RPMI7951 (cell line): ENCODE measurements at regions not wholly inside any gene's neighbourhood (a gene's known extent, or its start where the extent isn't known, plus 50 kb on each side); places are given as distances from the start of the nearest gene placed in this dataset.
"Not testable (repeated sequence)": the region's sequence is repeated elsewhere in the genome, so short reads cannot be mapped to it uniquely, and the experiment has no call there.

Source experiments
- DNase-seq: peaks from one replicate; pipeline ENCODE4 v3.0.0-alpha.2; 2012; ENCODE audit warnings: low read depth

DNA sequence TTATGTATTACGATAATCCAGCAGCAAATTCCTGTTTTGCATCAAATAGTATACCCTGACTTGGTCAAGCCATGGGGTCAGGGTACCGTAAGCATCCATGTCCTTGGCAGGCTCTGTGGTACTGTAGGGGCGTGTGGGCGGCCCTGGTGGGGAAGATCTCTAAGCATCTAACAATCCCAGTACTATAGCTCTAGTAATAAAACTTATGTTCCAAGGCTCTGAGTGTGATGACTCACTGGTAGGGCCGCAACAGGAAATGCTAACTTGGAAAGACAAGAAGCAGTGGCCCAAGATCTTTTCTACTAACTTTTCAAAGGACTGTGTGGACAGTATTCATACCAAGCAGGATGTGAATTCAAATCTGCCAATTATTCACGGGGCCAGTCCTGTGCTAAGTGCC is 63.8 kb downstream of the CLEC18A start:
- peak; percentile 39 for DNase-seq

- DNase-seq = not testable (repeated sequence)
These were observed 65.6 kb downstream of the CLEC18A start for GRCh38 chr16:70016751-70017150.

- peak; percentile 7 for DNase-seq
These were observed 67.1 kb downstream of the CLEC18A start for GRCh38 chr16:70018254-70018653.

DNA sequence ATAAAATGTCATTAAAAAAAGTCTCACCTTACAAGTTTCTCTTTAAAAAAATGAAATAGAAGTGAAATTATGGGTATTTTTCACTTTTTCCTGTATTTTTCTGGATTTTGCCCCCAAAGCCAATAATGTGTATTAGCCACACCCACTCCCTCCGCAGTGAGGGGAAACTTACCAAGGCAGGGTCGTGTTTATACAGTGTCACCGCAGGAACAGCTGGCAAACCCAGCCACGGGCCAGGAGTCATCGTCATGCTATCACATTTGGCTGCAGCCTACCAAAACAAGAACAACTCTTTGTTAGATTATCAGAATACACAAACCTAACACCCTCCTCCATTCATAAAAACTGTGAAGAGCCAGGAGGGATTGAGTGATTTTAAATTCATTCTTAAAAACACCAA is 72.1 kb downstream of the CLEC18A start:
- not testable (repeated sequence) for DNase-seq

DNA sequence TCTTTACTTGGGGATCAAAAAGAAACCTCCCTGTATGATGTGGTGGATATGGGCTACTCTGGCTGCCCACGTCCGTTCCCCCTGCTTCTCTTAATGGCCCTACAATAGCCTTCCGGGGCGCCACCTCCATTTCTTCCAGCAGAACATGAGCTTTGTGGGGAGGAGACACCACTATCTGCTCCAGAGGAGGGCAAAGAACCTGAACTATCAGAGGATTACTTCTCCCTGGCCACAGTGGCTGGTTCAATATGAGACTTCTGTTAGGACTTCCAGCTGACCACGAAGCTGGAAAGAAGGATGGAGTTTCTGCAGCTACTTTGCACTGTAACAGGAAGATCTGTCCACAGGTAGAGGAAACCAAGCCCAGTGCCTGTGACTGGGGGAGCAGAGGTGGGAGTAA is 72.8 kb downstream of the CLEC18A start:
- DNase-seq = not testable (repeated sequence)

DNA sequence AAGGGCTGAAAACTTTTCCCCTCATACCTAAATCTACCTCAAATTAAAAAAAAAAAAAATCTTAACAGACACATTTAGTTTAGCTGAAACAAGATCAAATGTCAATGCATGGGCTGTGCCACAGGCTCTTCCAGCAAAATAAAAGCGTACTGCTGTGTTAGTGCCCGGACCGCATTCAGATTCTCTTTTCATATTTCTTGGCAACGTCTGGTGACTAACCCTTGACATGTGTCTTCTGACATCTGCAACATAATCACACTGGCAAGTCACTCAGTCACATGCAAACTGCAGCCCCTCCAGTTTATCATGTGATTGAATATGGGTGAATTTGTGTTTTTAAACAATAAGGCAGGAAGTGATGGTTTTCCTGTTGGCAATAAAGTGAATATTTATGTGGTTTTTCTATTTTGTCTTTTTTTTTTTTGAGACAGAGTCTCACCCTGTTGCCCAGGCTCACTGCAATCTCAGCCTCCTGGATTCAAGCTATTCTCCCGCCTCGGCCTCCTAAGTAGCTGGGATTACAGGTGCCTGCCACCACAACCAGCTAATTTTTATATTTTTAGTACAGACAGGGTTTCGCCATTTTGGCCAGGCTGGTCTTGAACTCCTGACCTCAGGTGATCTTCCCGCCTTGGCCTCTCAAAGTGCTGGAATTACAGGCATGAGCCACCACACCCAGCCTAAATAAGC is 75.2 kb downstream of the CLEC18A start:
- peak; percentile 37 for DNase-seq

DNA sequence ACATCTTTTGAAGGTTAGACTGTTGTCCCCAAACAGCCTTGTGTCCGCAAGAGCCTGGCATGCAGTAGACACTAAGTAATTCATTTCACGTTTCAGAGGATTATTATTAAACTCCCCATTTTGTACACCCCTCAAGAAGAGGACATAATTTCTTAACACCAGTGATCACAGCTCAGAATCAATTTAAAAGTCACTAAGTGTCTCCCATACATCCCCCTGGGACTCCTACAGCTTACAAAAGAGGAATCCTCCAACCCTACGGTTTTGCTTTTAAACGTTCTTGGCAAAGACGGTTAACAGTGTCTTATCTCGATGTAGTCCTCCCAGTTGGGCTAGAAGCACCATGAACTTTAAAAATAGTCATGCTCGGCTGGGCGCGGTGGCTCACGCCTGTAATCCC is 81.2 kb upstream of the PDPR start:
- not testable (repeated sequence) for DNase-seq

GRCh38 chr16:70037913-70038312 is 76.2 kb upstream of the PDPR start:
- not testable (repeated sequence) for DNase-seq

DNA sequence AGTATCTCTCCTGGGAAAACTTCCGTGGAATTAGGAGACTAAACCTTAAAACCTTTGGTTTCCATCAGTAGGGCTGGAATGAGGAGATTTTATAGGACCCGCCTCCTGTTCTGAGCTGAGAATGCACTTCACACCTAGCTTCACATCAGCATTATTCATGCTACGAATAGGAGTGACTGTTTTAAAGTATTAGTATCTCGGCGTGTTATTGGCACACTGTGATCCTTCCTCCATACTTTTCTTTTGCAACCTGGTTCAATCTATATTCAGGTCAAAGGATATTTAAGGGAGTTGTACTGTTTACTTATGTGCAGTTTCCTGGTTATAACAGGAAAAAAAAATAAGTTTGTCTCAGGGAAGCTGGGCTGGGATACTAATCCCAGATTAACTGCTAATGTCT is 73.6 kb upstream of the PDPR start:
- not testable (repeated sequence) for DNase-seq

GRCh38 chr16:70043538-70044067 is 70.5 kb upstream of the PDPR start:
- peak; percentile 39 for DNase-seq

- not testable (repeated sequence) for DNase-seq
These were observed 67.6 kb upstream of the PDPR start for GRCh38 chr16:70046560-70046959.

DNA sequence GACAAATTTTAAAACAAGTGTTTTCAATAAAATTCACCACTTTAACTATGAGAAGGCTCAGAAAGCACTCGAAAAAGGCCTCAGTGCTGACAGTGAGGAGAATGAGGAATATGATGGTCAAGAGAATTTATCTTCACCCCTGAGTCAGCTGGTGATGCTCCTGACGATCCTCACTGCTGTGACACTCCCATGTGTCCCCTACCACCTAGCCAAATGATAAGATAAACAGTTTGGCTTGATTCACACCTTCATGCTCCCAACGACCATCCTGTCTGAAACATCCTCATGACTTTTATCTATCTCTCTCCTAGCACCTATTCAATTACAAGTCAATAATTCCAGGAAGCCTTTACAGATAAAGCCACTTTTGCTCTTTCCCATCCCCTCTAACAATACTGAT is 66.0 kb upstream of the PDPR start:
- not testable (repeated sequence) for DNase-seq

DNA sequence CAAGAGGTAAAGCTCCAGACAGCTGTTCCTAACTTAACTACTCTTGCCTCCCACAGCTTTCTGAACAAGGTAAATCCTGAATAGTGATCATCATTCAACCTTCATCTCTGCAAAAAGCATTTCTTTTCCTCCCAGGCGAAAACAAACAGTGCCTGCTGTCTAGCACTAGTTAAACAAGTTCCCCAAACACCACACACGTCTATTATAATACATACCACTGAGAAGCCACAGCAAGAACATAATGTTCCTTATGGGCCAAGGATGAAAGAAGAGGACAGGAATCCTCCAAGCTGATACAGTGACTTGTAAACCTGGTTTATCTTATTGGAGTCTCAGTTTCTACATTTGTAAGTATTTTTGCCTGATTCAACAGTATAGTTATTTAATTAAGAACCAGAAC is 56.1 kb upstream of the PDPR start:
- not testable (repeated sequence) for DNase-seq

GRCh38 chr16:70059429-70059828 is 54.7 kb upstream of the PDPR start:
- not testable (repeated sequence) for DNase-seq

DNA sequence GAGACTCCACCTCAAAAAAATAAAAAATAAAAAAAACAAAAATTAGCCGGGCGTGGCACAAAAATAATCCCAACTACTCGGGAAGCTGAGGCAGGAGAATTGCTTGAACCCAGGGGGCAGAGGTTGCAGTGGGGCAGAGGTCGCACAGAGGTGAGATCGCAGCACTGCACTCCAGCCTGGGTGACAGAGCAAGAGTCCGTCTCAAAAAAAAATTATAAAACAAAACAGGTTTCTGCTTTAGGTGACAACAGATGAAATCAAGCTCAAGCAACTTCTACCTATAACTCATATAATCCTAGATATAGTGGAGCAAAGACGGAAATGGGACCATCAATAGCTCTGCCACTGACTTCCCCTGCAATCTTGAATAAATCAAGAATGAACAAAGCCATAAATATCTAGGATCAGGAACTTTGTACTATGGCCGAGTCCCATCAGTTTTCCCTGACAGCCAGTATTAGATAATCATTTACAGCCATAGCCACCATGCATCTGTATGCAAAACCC is 53.6 kb upstream of the PDPR start:
- not testable (repeated sequence) for DNase-seq

- not testable (repeated sequence) for DNase-seq
These were observed 52.4 kb upstream of the PDPR start for GRCh38 chr16:70061671-70062218.

- DNase-seq = not testable (repeated sequence)
These were observed 51.2 kb upstream of the PDPR start for GRCh38 chr16:70062947-70063346.
